Gastroesophageal sphincter (tissue), 4 donors: ENCODE measurements at regions not wholly inside any gene's neighbourhood (a gene's known extent, or its start where the extent isn't known, plus 50 kb on each side); places are given as distances from the start of the nearest gene placed in this dataset.

Experiments used
- ATAC-seq: fragments of 150-250 bp; one replicate; pipeline ENCODE4 v1.9.1; 2016; ENCODE audit warnings: mild to moderate bottlenecking, moderate library complexity
- H3K27ac ChIP-seq, 4 donors: fragments of 200-600 bp; sonication (generic) in 3 of 4; 1 replicate in 3 of 4; 2 replicates in 1 of 4; pipeline ENCODE4 v1.5.1; 2016 to 2019
- H3K27me3 ChIP-seq: fragments of 200-600 bp; sonication (generic); one replicate; pipeline ENCODE4 v1.5.1; 2019
- H3K36me3 ChIP-seq, 2 donors: fragments of 200-600 bp; sonication (generic); one replicate each; pipeline ENCODE4 v1.5.1; 2019; ENCODE audit warnings: control low read depth in 1 of 2
- H3K4me1 ChIP-seq, 3 donors: fragments of 200-600 bp; sonication (generic); 1 replicate in 2 of 3; 2 replicates in 1 of 3; pipeline ENCODE4 v1.5.1; 2016 to 2019; ENCODE audit warnings: control low read depth in 2 of 3
- H3K4me3 ChIP-seq, 2 donors: fragments of 200-600 bp; sonication (generic); one replicate each; pipeline ENCODE4 v1.5.1; 2019; ENCODE audit warnings: mild to moderate bottlenecking in 1 of 2, moderate library complexity in 1 of 2
- H3K9me3 ChIP-seq, 3 donors: fragments of 200-600 bp; sonication (generic); one replicate each; pipeline ENCODE4 v1.5.1; 2017 to 2019; ENCODE audit warnings: control low read depth in 2 of 3
- EP300 ChIP-seq: sonication (generic); formaldehyde crosslinking; IDR thresholded peaks from one replicate; pipeline ENCODE4 v1.6.1; 2017; ENCODE audit warnings: antibody characterized with exemption, mild to moderate bottlenecking
- POLR2A ChIP-seq, 2 donors: fragments of 450-650 bp; IDR thresholded peaks; one replicate each; pipeline ENCODE4 v1.6.1; 2017; ENCODE audit warnings: antibody characterized with exemption in 2 of 2, mild to moderate bottlenecking in 2 of 2, moderate library complexity in 1 of 2
- POLR2AphosphoS5 ChIP-seq: sonication (generic); formaldehyde crosslinking; IDR thresholded peaks from one replicate; pipeline ENCODE4 v1.6.1; 2017; ENCODE audit warnings: antibody characterized with exemption
- WGBS, 2 donors: methylation state at CpG; one replicate each; pipeline ENCODE4 v1.1.5; 2018; ENCODE audit warnings: low coverage in 1 of 2; 5-methylcytosine and 5-hydroxymethylcytosine counted together
- TF ChIP-seq, protein P1 (sequence below), 4 experiments: fragments of 200-600 bp in 2 of 4; fragments of 450-650 bp in 2 of 4; sonication (generic) in 1 of 4; IDR thresholded peaks; one replicate each; pipeline ENCODE4 v1.5.1; 2017 to 2019; ENCODE audit warnings: antibody characterized with exemption in 4 of 4, mild to moderate bottlenecking in 2 of 4, moderate library complexity in 2 of 4

DNA sequence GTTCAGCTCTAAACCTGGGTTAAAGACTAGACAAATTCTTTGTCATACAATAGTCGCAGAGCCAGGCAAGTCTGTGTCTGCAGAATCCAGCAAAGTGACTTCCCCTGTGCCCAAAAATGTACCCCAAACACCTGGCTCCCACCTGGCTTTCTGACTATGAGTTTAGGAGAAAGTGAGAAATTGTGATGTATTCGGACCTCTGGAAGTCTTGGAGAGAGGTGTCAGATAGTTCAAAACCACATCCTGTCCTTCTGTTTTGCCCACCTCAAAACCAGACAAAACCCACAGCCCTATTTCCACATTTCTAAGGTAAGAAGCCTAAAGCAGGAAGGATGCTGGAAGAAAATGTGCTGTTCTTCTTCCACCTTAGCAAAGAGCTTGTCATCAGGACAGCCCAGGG, 63.8 kb upstream of the CLMP start:
- peaks cover 0 to 13% (median 0%) of the 10 kb centered on the region in 3 donors for H3K4me1 ChIP-seq
- H3K4me3 ChIP-seq = no peak overlapping the region
- TF ChIP-seq, protein P1, sequence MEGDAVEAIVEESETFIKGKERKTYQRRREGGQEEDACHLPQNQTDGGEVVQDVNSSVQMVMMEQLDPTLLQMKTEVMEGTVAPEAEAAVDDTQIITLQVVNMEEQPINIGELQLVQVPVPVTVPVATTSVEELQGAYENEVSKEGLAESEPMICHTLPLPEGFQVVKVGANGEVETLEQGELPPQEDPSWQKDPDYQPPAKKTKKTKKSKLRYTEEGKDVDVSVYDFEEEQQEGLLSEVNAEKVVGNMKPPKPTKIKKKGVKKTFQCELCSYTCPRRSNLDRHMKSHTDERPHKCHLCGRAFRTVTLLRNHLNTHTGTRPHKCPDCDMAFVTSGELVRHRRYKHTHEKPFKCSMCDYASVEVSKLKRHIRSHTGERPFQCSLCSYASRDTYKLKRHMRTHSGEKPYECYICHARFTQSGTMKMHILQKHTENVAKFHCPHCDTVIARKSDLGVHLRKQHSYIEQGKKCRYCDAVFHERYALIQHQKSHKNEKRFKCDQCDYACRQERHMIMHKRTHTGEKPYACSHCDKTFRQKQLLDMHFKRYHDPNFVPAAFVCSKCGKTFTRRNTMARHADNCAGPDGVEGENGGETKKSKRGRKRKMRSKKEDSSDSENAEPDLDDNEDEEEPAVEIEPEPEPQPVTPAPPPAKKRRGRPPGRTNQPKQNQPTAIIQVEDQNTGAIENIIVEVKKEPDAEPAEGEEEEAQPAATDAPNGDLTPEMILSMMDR (IDR thresholded peaks at IDR 0.05) = no peak
- TF ChIP-seq EP300 = no peak
- TF ChIP-seq POLR2AphosphoS5 = no peak
- no peak for TF ChIP-seq POLR2A (IDR thresholded peaks at IDR 0.05)
- no peak for ATAC-seq
- no peaks in the 10 kb centered on the region for H3K36me3 ChIP-seq
- 100% methylated on average over 1 of the region's 2 CpGs; no CpG with 5 or more reads in 1 of the 2 donors for WGBS, 2 donors
- H3K27ac ChIP-seq = no peak overlapping the region
- no peaks in the 10 kb centered on the region for H3K27me3 ChIP-seq
- no peaks in the 10 kb centered on the region for H3K9me3 ChIP-seq

DNA sequence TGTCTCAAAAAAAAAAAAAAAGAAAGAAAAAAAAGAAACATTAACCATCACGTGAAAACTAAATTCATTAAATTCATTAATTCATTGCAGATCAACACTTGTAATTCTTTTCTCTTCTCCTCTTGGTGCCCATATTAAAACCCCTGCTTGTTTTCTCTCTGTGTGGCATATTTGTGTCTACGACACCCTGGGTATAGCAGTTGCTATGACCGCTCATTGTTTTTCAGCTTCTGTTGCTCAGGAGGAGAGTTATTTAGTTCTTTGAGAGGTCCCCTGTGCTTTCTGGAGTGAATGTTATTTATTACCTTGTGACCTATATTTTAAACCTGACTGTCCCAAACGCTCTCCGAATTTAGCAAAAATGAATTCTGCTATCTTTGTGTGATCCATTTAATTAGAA, 62.3 kb upstream of the CLMP start:
- no peak for ATAC-seq
- Histone ChIP-seq H3K27ac (no peak overlapping the region), H3K4me1 (peaks cover 0 to 16% (median 0%) of the 10 kb centered on the region in 3 donors), H3K36me3 (no peaks in the 10 kb centered on the region), H3K27me3 (no peaks in the 10 kb centered on the region), H3K4me3 (no peak overlapping the region), H3K9me3 (no peaks in the 10 kb centered on the region)
- TF ChIP-seq POLR2A (IDR thresholded peaks at IDR 0.05) = no peak
- WGBS, 2 donors = 75 to 87% methylated on average over 5 of the region's 5 CpGs

DNA sequence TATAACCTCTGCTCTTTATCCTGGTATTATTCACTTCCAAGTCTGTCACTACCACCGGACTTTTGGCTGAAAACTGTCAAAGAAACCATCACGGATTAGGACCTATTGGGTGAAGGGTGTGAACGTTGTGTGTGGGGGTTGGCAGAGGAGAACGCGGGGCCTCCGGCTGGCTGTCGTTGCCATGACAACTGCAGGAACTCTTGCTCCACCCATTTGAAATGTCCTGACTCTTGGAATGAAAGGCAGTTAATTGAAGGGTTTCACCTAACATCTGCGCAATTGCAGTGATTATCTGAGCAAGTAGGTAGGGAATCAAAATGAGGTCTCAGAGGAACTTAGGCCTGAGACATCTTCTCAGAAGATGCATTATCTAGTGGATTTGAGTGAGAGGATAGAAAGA, 60.9 kb upstream of the CLMP start:
- H3K9me3 ChIP-seq = no peaks in the 10 kb centered on the region
- ATAC-seq = no peak
- WGBS, 2 donors = 16 to 47% methylated on average over 7 of the region's 8 CpGs
- no peaks in the 10 kb centered on the region for H3K27me3 ChIP-seq
- H3K4me1 ChIP-seq = peaks cover 5 to 20% (median 10%) of the 10 kb centered on the region in 3 donors
- no peaks in the 10 kb centered on the region for H3K36me3 ChIP-seq
- no peak overlapping the region for H3K27ac ChIP-seq
- H3K4me3 ChIP-seq = no peak overlapping the region
- TF ChIP-seq, protein P1 (IDR thresholded peaks at IDR 0.05) = no peak
- TF ChIP-seq EP300 = no peak

DNA sequence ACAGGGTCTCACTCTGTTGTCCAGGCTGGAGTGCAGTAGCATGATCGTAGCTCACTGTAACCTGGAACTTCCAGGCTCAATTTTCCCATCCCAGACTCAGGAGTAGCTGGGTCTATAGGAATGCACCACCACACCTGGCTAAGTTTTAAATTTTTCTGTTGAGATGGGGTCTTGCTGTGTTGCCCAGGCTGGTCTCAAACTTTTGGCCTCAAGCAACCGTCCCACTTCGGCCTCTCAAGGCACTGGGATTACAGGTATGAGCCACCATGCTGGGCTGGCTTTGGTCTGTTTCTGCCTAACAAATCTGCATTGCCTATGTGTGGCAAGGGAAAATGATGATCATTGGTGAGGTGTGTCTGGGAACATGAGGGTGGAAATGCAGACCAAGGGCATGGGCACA, 59.3 kb upstream of the CLMP start:
- H3K36me3 ChIP-seq = no peaks in the 10 kb centered on the region
- no peak overlapping the region for H3K4me3 ChIP-seq
- WGBS, 2 donors = 82 to 100% methylated on average over 1 to 2 of the region's 3 CpGs

DNA sequence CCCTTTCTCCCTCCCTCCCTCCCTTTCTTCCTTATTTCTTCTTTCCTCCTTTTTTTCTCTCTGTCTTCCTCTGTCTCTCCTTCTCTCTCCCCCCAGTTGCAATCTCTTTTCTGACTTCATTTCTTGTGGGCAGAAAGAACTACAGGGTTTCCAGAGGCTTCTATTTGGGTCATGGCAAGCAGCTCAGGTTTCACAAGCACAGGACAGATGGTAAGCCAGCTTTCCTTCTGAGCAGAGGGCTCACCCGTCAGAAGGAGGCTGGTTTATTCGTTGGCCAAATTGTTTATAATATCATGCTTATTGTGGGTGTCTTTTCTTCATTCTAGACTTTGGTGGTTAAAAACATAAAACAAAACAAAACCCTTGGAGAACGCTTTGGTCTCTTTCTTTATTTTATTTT, 58.9 kb upstream of the CLMP start:
- 35 to 67% methylated on average over 1 to 3 of the region's 3 CpGs for WGBS, 2 donors

More for the DNA sequence above, 59.3 kb upstream of the CLMP start:
- Histone ChIP-seq H3K9me3 (no peaks in the 10 kb centered on the region), H3K27ac (no peak overlapping the region), H3K27me3 (no peaks in the 10 kb centered on the region), H3K4me1 (peaks cover 5 to 19% (median 10%) of the 10 kb centered on the region in 3 donors)
- ATAC-seq = no peak
- TF ChIP-seq, protein P1 (IDR thresholded peaks at IDR 0.05) = no peak
- TF ChIP-seq EP300 (no peak), POLR2AphosphoS5 (no peak), POLR2A (IDR thresholded peaks at IDR 0.05) (no peak)

More for the DNA sequence above, 58.9 kb upstream of the CLMP start:
- Histone ChIP-seq H3K36me3 (no peaks in the 10 kb centered on the region), H3K27ac (no peak overlapping the region), H3K9me3 (no peaks in the 10 kb centered on the region), H3K4me3 (no peak overlapping the region), H3K4me1 (peaks cover 5 to 19% (median 10%) of the 10 kb centered on the region in 3 donors), H3K27me3 (no peaks in the 10 kb centered on the region)
- TF ChIP-seq, protein P1 (IDR thresholded peaks at IDR 0.05) = no peak
- TF ChIP-seq POLR2AphosphoS5 (no peak), POLR2A (IDR thresholded peaks at IDR 0.05) (no peak), EP300 (no peak)
- ATAC-seq = no peak
